ENCODE measurements at regions not wholly inside any gene's neighbourhood (a gene's known extent, or its start where the extent isn't known, plus 50 kb on each side); places are given as distances from the start of the nearest gene placed in this dataset.
"Not testable (repeated sequence)": the region's sequence is repeated elsewhere in the genome, so short reads cannot be mapped to it uniquely, and the experiment has no call there.

DNA sequence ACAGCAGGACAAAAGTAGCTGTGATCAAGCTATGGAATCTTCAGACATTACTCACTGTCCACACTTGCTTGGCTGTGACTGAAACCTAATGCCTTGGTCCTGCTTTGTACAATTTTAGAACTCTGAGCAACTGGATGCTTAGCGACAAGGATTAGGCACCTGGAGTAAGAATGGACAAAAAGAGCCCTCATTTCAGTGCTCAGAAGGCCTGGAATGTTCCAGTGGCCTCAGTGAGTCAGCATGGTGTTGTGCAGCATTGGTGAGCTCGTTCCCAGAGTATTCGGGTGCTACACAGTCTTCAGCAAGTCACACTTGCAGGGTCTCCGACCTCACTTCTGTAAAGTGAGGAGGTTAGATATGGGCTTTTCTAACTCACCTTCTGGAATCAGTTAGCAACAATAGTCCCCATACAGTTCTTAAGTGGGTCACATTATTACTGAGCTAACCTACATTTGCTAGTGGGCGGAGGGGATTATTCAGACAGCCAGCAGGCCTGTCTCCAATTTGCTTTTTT lies 108.0 kb upstream of the MDM1 start:
- no peaks in the 10 kb centered on the region for H3K36me3 ChIP-seq (ENCODE audit: insufficient read depth, low read length)
- DNase-seq, result no peak
- H3K27ac ChIP-seq (ENCODE audit: low read depth in 1 of 2, low read length in 2 of 2), result no peak overlapping the region
- H3K27me3 ChIP-seq (ENCODE audit: control insufficient read depth in 1 of 2, insufficient read depth in 2 of 2, low read length in 2 of 2), result no peaks in the 10 kb centered on the region
- peaks cover 23% of the 10 kb centered on the region for H3K4me1 ChIP-seq (ENCODE audit: insufficient read depth, low read length)
- intact Hi-C loops (cut with DNase I, micrococcal nuclease), result no loop called here
- no peak for ATAC-seq (ENCODE audit: poor library complexity)
- ChIA-PET POLR2A (no interaction called here), CTCF (no interaction called here)
- H3K36me3 Mint-ChIP-seq (ENCODE audit: low read depth), result no peaks in the 10 kb centered on the region
- TF ChIP-seq, protein P1, sequence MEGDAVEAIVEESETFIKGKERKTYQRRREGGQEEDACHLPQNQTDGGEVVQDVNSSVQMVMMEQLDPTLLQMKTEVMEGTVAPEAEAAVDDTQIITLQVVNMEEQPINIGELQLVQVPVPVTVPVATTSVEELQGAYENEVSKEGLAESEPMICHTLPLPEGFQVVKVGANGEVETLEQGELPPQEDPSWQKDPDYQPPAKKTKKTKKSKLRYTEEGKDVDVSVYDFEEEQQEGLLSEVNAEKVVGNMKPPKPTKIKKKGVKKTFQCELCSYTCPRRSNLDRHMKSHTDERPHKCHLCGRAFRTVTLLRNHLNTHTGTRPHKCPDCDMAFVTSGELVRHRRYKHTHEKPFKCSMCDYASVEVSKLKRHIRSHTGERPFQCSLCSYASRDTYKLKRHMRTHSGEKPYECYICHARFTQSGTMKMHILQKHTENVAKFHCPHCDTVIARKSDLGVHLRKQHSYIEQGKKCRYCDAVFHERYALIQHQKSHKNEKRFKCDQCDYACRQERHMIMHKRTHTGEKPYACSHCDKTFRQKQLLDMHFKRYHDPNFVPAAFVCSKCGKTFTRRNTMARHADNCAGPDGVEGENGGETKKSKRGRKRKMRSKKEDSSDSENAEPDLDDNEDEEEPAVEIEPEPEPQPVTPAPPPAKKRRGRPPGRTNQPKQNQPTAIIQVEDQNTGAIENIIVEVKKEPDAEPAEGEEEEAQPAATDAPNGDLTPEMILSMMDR (IDR thresholded peaks at IDR 0.05), result no peak
- no peaks in the 10 kb centered on the region for H3K27me3 Mint-ChIP-seq
- H3K4me3 Mint-ChIP-seq, result no peak overlapping the region
- no peak overlapping the region for H3K27ac Mint-ChIP-seq
- H3K4me3 ChIP-seq (ENCODE audit: low read length), result no peak overlapping the region
- H3K9me3 ChIP-seq (ENCODE audit: control insufficient read depth in 1 of 2, insufficient read depth in 1 of 2, low read length in 2 of 2), result peaks cover 3% of the 10 kb centered on the region in 2 experiments
- H3K9me3 Mint-ChIP-seq, result no peaks in the 10 kb centered on the region
- peaks cover 27% of the 10 kb centered on the region for H3K4me1 Mint-ChIP-seq (ENCODE audit: low read depth)

DNA sequence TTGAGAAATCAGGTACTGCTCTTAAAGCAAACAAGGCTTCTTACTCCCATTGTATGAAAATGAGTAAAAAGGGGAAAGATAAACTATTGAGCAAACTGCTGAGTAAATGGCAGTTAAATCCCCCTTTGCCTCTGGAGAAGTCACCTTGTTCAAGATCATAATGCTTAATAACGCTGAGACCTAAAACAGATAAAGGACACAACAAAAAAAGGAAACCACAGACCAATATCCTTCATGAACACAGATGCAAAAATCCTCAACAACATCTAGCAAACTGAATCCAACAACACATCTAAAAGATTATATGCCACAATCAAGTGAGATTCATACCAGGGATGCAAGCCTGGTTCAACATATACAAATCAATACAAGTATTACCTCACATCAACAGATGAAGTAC lies 109.0 kb upstream of the MDM1 start:
- ChIA-PET CTCF (no interaction called here), POLR2A (no interaction called here)
- Mint-ChIP-seq H3K36me3 (ENCODE audit: low read depth) (no peaks in the 10 kb centered on the region), H3K9me3 (no peaks in the 10 kb centered on the region), H3K27me3 (no peaks in the 10 kb centered on the region), H3K4me1 (ENCODE audit: low read depth) (peaks cover 37% of the 10 kb centered on the region), H3K4me3 (peak overlapping the region; percentile 6), H3K27ac (no peak overlapping the region)
- Histone ChIP-seq H3K27ac (ENCODE audit: low read depth in 1 of 2, low read length in 2 of 2) (no peak overlapping the region), H3K4me1 (ENCODE audit: insufficient read depth, low read length) (peaks cover 23% of the 10 kb centered on the region), H3K4me3 (ENCODE audit: low read length) (no peak overlapping the region), H3K9me3 (ENCODE audit: control insufficient read depth in 1 of 2, insufficient read depth in 1 of 2, low read length in 2 of 2) (peaks cover 0 to 3% of the 10 kb centered on the region in 2 experiments), H3K36me3 (ENCODE audit: insufficient read depth, low read length) (no peaks in the 10 kb centered on the region), H3K27me3 (ENCODE audit: control insufficient read depth in 1 of 2, insufficient read depth in 2 of 2, low read length in 2 of 2) (no peaks in the 10 kb centered on the region)
- DNase-seq (no peak), ATAC-seq (ENCODE audit: poor library complexity) (no peak)
- TF ChIP-seq, protein P1 (IDR thresholded peaks at IDR 0.05), result no peak
- intact Hi-C loops (cut with DNase I, micrococcal nuclease), result no loop called here

DNA sequence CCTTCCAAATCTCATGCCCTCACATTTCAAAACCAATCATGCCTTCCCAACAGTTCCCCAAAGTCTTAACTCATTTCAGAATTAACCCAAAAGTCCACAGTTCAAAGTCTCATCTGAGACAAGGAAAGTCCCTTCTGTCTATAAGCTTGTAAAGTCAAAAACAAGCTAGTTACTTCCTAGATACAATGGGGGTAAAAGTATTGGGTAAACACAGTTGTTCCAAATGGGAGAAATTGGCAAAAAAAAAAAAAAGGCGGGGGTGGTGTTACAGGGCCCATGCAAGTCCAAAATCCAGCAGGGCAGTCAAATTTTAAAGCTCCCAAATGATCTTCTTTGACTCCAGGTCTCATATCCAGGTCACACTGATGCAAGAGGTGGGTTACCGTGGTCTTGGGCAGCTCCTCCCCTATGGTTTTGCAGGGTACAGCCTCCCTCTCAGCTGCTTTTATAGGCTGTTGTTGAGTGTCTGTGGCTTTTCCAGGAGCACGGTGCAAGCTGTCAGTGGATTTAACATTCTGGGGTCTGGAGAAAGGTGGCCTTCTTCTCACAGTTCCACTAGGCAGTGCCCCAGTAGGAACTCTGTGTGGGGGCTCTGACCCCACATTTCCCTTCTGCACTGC lies 110.3 kb upstream of the MDM1 start:
- H3K27me3 ChIP-seq (ENCODE audit: control insufficient read depth in 1 of 2, insufficient read depth in 2 of 2, low read length in 2 of 2); H3K36me3 Mint-ChIP-seq (ENCODE audit: low read depth); CTCF ChIA-PET; DNase-seq; H3K27ac Mint-ChIP-seq; ATAC-seq (ENCODE audit: poor library complexity); H3K36me3 ChIP-seq (ENCODE audit: insufficient read depth, low read length); H3K4me3 ChIP-seq (ENCODE audit: low read length); H3K9me3 Mint-ChIP-seq; H3K27ac ChIP-seq (ENCODE audit: low read depth in 1 of 2, low read length in 2 of 2); H3K27me3 Mint-ChIP-seq; H3K9me3 ChIP-seq (ENCODE audit: control insufficient read depth in 1 of 2, insufficient read depth in 1 of 2, low read length in 2 of 2); H3K4me3 Mint-ChIP-seq; intact Hi-C loops (cut with DNase I, micrococcal nuclease): not testable (repeated sequence)
- peaks cover 44% of the 10 kb centered on the region for H3K4me1 Mint-ChIP-seq (ENCODE audit: low read depth)
- POLR2A ChIA-PET, result interaction anchor here (1.1 kb wide), 1 partner anchor 170 kb away, joined by 5 read pairs; no protein-coding TSS in a partner anchor
- peaks cover 33% of the 10 kb centered on the region for H3K4me1 ChIP-seq (ENCODE audit: insufficient read depth, low read length)

DNA sequence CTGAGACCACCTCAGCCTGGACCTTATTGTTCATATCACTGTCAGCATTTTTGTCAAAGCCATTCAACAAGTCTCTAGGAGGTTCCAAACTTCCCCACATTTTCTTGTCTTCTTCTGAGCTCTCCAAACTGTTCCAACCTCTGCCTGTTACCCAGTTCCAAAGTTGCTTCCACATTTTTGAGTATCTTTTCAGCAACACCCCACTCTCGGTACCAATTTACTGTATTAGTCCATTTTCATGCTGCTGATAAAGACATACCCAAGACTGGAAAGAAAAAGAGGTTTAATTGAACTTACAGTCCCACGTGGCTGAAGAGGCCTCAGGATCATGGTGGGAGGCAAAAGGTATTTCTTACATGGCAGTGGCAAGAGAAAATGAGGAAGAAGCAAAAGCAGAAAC lies 111.5 kb upstream of the MDM1 start:
- H3K9me3 Mint-ChIP-seq; H3K36me3 Mint-ChIP-seq (ENCODE audit: low read depth); intact Hi-C loops (cut with DNase I, micrococcal nuclease); H3K36me3 ChIP-seq (ENCODE audit: insufficient read depth, low read length); H3K4me3 Mint-ChIP-seq; H3K4me3 ChIP-seq (ENCODE audit: low read length); H3K27ac ChIP-seq (ENCODE audit: low read depth in 1 of 2, low read length in 2 of 2); CTCF ChIA-PET; H3K27me3 Mint-ChIP-seq; DNase-seq; ATAC-seq (ENCODE audit: poor library complexity); H3K27ac Mint-ChIP-seq; H3K27me3 ChIP-seq (ENCODE audit: control insufficient read depth in 1 of 2, insufficient read depth in 2 of 2, low read length in 2 of 2); H3K9me3 ChIP-seq (ENCODE audit: control insufficient read depth in 1 of 2, insufficient read depth in 1 of 2, low read length in 2 of 2): not testable (repeated sequence)
- peaks cover 56% of the 10 kb centered on the region for H3K4me1 Mint-ChIP-seq (ENCODE audit: low read depth)
- POLR2A ChIA-PET, result interaction anchor here (1.1 kb wide), 1 partner anchor 169 kb away, joined by 5 read pairs; no protein-coding TSS in a partner anchor
- peaks cover 33% of the 10 kb centered on the region for H3K4me1 ChIP-seq (ENCODE audit: insufficient read depth, low read length)

All from CD4-positive, alpha-beta T cell (primary cell).